GM12892 (cell line): ENCODE measurements at regions not wholly inside any gene's neighbourhood (a gene's known extent, or its start where the extent isn't known, plus 50 kb on each side); places are given as distances from the start of the nearest gene placed in this dataset.

Experiments
- POLR2A ChIP-seq: IDR thresholded peaks from 2 replicates; pipeline ENCODE4 v1.6.1; 2011; ENCODE audit warnings: low read depth, low read length, control low read depth
- POLR2AphosphoS5 ChIP-seq: IDR thresholded peaks from 2 replicates; pipeline ENCODE4 v1.6.1; 2011; ENCODE audit warnings: low read depth, low read length, control low read depth
- TAF1 ChIP-seq: IDR thresholded peaks from 2 replicates; pipeline ENCODE4 v1.6.1; 2011; ENCODE audit warnings: low read depth, mild to moderate bottlenecking, control low read depth, low read length, borderline replicate concordance

GRCh38 chr18:40863801-40864200, 1091.2 kb upstream of the PIK3C3 start:
- TF ChIP-seq POLR2AphosphoS5 (no peak), POLR2A (no peak), TAF1 (no peak)
